HAP-1 (cell line): ENCODE measurements at regions not wholly inside any gene's neighbourhood (a gene's known extent, or its start where the extent isn't known, plus 50 kb on each side); places are given as distances from the start of the nearest gene placed in this dataset.

Experiments
- DNase-seq, 2 experiments: peaks; one replicate each; pipeline ENCODE4 v3.0.0-alpha.2; 2016 to 2020; ENCODE audit warnings: low spot score in 2 of 2
- H3K27me3 ChIP-seq: fragments of 250-450 bp; sonication (Bioruptor Pico); 2 replicates; pipeline ENCODE4 v1.5.1; 2020; ENCODE audit warnings: low read depth, mild to moderate bottlenecking, moderate library complexity
- H3K36me3 ChIP-seq: fragments of 250-450 bp; sonication (Bioruptor Pico); replicated peaks from 2 replicates; pipeline ENCODE4 v1.5.1; 2020; ENCODE audit warnings: mild to moderate bottlenecking
- H3K4me1 ChIP-seq: fragments of 250-450 bp; sonication (Bioruptor Pico); 2 replicates; pipeline ENCODE4 v1.5.1; 2020; ENCODE audit warnings: mild to moderate bottlenecking
- H3K4me3 ChIP-seq: fragments of 250-450 bp; sonication (Bioruptor Pico); 2 replicates; pipeline ENCODE4 v1.5.1; 2020; ENCODE audit warnings: mild to moderate bottlenecking, moderate library complexity
- H3K9me3 ChIP-seq: fragments of 250-450 bp; sonication (Bioruptor Pico); 2 replicates; pipeline ENCODE4 v1.5.1; 2020; ENCODE audit warnings: mild to moderate bottlenecking, moderate library complexity
- in situ Hi-C: fragments of 300-500 bp; cut with MboI; formaldehyde crosslinking; loops from 3 replicates; pipeline ENCODE4 v1.14.3; 2020; ENCODE audit warnings: low sequenced_read_pairs, inconsistent platforms, mixed read lengths

DNA sequence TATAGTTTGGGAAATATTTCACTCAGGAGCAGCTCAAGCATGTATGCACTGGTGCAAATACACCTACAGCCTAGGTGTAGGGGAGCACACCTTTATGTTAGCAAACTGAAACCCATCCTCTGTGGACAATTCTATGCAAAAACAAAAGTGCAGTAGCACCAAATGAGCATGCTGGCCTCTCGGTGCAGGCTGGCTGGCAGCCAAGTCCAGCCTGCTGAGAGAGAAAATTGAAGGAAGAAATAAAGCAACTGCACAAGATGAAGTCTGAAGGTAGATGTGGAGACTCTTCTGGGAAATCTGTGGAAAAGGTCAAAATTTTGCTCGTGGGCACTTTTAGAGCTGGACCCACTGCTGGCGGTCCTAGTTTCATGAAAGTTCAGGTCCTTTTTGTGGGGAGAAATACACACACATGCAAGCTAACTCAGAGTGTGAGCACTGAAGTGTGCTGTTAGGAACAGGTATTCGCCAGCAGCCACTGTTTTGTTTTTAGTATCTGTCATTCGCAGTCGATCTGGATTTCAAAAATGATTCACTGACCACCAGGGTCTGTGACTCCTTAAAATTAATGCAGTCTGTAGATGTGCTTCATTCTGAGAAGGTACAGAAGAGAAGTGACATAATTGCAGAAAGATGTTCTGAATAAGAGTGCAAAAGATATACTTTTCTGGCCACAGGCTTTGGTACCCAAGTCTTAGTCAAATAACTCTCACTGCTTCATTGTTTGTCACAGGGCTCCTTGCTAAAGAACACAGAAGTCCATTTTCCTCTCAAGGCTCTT, 281.7 kb downstream of the PARP8 start:
- Histone ChIP-seq H3K36me3 (no peaks in the 10 kb centered on the region), H3K27me3 (no peaks in the 10 kb centered on the region), H3K4me3 (no peak overlapping the region), H3K9me3 (peaks cover 5% of the 10 kb centered on the region; the same call in 1 of the 2 replicates), H3K4me1 (no peaks in the 10 kb centered on the region)
- no peak for DNase-seq
- in situ Hi-C loops = no loop called here

DNA sequence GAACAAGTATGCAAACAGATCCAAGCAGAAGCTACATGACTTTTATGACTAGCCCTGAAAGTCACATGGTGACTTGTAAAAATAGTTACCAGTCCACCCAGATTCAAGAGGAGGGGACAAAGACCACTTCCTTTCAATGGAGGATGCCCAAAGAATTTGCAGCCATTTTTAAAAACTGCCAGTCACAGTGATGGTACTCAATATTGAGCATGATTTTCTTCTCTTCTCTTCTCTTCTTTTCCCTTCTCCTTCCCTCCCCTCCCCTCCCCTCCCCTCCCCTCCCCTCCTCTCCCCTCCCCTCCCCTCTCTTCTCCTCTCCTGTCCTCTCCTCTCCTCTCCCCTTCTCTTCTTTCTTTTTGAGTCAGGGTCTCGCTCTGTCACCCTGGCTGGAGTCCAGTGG, 286.9 kb downstream of the PARP8 start:
- no peak for DNase-seq
- no peaks in the 10 kb centered on the region for H3K4me1 ChIP-seq
- in situ Hi-C loops = loop anchor here (25.0 kb wide), 3 partner anchors 1059 to 1709 kb away; no protein-coding TSS in a partner anchor
- no peaks in the 10 kb centered on the region for H3K36me3 ChIP-seq
- H3K27me3 ChIP-seq = no peaks in the 10 kb centered on the region
- no peaks in the 10 kb centered on the region for H3K9me3 ChIP-seq
- no peak overlapping the region for H3K4me3 ChIP-seq

DNA sequence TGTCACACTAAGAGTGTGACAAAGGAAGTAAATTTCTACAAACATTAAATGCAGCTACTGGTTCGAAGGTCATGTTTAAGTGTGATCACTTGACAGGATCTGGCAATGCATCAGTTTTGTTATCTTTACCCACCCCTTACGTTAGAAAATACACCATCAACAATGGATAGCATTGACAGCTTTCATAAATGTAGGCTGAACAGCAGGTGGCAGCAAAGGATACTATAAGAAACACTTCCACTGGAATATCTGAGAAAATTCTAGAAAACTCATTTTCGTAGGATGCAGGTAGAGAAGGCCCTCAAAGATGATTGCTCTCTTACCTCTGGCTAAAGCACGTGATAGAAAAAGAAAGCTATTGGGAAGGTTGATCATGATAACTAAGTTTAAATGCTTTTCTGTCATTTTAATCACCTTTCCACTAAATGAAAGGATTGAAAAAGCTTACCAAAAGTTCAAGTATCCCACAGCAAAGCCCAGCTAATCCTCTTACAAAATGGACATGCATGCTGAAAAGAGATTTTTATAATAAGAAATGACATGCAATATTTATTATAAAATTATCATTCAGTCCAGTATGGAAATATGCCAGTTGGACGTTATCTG, 292.5 kb downstream of the PARP8 start:
- in situ Hi-C loops = loop anchor here (25.0 kb wide), 3 partner anchors 1053 to 1703 kb away; no protein-coding TSS in a partner anchor

DNA sequence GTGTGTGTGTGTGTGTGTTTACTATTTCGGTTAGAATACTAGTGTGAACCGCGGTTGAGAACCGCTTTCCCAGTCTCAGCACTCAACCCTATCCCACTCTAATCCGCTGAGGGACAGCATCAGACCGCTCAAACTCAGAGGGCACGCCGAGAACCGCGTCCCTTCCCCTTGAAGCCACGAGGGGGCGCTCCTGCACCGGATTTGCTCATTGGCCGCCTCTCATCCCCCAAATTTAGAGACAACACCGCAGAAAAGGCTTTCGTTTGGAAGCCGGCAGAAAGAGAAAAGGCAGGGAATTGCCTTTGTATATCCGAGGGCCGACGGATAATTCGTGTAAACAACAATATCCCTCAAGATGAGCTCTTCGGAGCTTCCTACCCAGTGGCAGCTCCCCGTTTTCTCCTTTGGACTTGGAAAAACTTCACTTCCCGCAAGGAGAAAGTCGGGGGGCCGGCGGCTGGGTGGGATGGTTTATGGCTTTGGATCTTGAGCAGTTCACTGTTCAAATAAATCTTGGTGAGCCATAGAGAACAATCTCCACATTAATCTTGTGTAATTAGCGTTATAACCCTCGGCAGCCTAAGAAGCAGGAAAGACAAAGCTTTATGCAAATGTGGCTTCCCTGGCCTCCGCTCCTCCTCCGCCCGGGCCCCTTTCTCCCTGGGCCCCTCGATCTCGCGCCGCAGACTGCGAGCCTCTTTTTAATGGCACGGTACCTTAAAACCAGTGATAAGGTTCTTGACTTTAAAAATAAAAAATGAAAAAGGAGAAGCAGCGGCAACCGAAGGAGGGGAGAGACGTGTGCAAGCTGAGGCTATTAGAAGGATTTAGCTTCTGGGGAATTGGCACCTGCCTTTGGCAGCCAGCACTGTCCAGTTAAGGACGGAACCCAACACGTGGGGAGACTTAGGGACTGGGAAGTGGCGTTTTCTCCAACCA, 296.8 kb downstream of the PARP8 start:
- DNase-seq = peak; percentile 76 to 87
- no peaks in the 10 kb centered on the region for H3K36me3 ChIP-seq
- peak overlapping the region; percentile 34 for H3K4me3 ChIP-seq
- H3K9me3 ChIP-seq = no peaks in the 10 kb centered on the region
- H3K27me3 ChIP-seq = no peaks in the 10 kb centered on the region
- in situ Hi-C loops = loop anchor here (25.0 kb wide), 3 partner anchors 1049 to 1699 kb away; no protein-coding TSS in a partner anchor
- peaks cover 10% of the 10 kb centered on the region for H3K4me1 ChIP-seq

More for the DNA sequence above, 292.5 kb downstream of the PARP8 start:
- Histone ChIP-seq H3K4me1 (peaks cover 6% of the 10 kb centered on the region; the same call in 1 of the 2 replicates), H3K4me3 (no peak overlapping the region), H3K27me3 (no peaks in the 10 kb centered on the region), H3K9me3 (no peaks in the 10 kb centered on the region), H3K36me3 (no peaks in the 10 kb centered on the region)
- peak; percentile 63 to 70 for DNase-seq

DNA sequence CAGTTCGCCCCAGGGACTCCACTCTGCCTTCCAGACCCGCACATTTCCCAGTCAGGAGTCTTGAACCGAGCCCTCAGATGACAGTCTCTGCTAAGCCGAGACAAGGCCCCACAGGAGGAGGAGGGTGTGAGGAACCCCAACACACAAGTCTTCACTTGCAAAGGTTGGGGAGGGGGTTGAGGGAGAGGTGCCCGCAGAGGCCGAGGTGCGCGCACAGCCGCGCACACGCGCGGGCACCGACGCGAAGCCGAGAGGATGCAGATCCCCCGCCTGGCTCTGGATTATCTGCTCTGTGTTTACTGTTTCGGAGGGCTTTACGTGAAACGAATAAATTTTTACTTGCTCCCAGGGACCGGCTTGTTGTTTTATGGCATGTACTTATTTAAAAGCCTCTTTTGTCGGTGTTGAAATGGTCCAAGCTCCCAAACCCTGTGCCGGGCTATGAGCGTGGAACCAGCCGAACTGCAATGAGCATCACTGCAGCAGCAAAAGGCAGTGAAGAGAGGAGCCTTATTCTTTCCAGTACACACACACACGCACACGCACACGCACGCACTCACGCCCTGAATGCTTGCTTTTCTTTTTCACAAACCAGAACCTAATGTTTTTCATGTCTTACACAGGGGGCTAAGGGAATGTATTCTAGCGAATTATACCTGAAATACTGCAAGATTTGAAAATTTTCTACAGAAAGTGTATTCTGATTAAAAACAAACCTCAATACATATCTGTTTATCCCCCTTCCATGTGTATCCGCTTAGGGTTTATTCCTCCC, 297.7 kb downstream of the PARP8 start:
- in situ Hi-C loops = loop anchor here (25.0 kb wide), 3 partner anchors 1048 to 1698 kb away; no protein-coding TSS in a partner anchor
- no peaks in the 10 kb centered on the region for H3K27me3 ChIP-seq
- H3K4me1 ChIP-seq = peaks cover 10% of the 10 kb centered on the region
- no peak for DNase-seq
- no peaks in the 10 kb centered on the region for H3K9me3 ChIP-seq
- no peak overlapping the region for H3K4me3 ChIP-seq
- H3K36me3 ChIP-seq = no peaks in the 10 kb centered on the region

DNA sequence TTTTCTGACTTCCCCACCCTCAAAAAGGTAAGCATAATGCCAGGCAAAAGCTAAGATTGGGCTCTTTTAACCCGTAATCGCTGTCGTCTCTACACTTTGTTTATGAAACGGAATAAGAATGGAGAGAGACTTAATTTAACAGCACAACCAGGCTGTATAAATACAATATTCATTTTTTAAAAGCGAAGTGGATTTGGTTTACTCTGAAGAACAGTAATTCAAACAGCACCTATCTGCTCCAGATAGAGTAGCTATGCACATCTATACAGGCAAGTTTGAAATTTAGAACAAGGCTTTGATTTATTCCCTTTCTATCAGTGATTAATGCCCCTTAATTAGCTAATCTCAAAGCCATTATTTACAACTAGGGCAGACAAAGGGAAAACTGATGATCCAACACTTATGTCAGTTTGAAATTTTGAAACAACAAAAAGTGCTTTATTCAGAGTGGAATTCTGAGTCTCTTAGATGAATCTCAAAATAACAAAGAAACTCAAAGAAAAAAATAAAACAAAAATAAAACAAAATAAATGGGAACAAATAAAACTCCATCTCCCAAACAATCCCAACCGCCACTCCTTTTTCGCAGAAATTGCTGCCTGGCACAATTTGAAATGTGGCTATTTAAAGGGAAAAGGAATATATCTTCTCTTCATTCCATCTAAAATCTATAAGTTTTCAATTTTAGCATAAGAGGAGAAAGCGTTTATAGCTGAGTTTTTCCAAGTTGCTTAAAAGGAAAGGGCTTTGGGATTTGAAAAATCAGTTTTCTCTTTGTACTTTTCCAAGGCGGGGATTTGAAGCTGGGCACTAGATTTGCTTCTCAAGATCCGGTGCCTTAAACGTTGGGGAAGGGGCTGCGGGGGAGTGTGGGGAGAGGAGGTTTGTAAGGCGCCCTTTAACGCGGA, 298.6 kb downstream of the PARP8 start:
- Histone ChIP-seq H3K36me3 (no peaks in the 10 kb centered on the region), H3K9me3 (no peaks in the 10 kb centered on the region), H3K27me3 (no peaks in the 10 kb centered on the region), H3K4me3 (no peak overlapping the region), H3K4me1 (peaks cover 10% of the 10 kb centered on the region)
- in situ Hi-C loops = loop anchor here (25.0 kb wide), 3 partner anchors 1047 to 1697 kb away; no protein-coding TSS in a partner anchor
- no peak for DNase-seq

DNA sequence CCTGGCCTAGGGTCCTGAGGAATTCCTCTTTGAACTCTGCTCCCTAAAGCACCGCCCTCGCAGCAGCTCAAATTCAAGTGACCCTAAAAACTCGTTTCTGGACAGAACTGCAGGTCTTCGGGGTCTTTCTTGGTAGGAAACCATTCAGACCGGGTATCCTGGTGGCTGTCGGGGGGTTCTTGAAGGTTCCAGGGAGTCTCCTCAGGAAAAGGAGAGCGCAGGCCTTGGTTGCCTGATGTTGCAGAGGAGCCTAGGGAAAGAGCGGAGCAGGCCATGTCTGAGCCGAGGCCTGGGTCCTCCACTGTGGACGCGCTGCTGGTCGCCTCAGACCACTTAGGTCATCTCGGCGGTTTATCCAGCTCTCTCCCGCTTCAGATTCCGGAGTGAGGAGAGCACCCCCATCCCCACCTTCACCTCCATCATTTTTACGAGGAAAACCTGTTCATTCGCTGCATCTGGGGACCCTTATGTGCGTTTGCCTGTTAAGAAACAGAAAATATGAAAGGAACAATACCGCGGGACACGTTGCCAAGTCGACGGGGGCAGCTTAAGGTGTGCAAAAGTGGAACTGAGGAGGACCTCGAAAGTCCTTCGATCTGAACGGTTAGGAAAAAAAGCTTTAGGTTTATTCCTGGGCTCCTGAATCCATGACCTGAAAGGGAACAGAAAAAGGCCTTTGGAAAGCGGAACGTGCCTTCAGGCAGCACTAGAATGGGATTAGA, 299.4 kb downstream of the PARP8 start:
- DNase-seq = no peak
- in situ Hi-C loops = loop anchor here (25.0 kb wide), 3 partner anchors 1046 to 1696 kb away; no protein-coding TSS in a partner anchor
- Histone ChIP-seq H3K4me3 (no peak overlapping the region), H3K4me1 (peaks cover 10% of the 10 kb centered on the region), H3K27me3 (no peaks in the 10 kb centered on the region), H3K9me3 (no peaks in the 10 kb centered on the region), H3K36me3 (no peaks in the 10 kb centered on the region)

DNA sequence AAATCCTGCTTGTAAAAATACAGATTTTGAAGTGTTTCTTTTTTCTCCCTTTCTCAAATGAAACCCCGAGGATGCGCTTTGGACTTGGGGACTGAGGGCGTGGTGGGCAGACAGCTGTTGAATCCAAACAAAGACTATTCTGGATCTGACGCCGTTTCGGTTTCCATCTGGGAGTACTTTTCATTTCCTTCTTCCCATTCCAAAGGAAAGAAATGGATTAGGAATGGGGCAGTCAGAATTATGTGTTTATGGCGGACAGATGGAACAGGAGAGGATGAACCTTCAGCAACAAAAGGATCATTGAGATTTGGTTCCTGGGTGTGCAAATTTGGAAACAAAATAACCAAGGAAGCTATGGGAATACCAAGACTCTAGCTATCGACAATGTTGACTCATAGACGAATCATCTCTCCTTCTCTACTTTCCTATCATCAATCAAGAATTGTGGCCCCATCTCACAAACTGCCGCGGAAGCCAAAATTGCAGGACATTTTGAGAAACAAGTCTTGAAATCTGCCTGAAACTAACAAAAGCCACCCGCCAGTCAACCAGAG, 300.6 kb downstream of the PARP8 start:
- Histone ChIP-seq H3K4me1 (peaks cover 10% of the 10 kb centered on the region), H3K9me3 (no peaks in the 10 kb centered on the region), H3K36me3 (no peaks in the 10 kb centered on the region), H3K27me3 (no peaks in the 10 kb centered on the region), H3K4me3 (peak overlapping the region; percentile 19)
- DNase-seq = no peak
- in situ Hi-C loops = loop anchor here (25.0 kb wide), 3 partner anchors 1045 to 1695 kb away; no protein-coding TSS in a partner anchor

DNA sequence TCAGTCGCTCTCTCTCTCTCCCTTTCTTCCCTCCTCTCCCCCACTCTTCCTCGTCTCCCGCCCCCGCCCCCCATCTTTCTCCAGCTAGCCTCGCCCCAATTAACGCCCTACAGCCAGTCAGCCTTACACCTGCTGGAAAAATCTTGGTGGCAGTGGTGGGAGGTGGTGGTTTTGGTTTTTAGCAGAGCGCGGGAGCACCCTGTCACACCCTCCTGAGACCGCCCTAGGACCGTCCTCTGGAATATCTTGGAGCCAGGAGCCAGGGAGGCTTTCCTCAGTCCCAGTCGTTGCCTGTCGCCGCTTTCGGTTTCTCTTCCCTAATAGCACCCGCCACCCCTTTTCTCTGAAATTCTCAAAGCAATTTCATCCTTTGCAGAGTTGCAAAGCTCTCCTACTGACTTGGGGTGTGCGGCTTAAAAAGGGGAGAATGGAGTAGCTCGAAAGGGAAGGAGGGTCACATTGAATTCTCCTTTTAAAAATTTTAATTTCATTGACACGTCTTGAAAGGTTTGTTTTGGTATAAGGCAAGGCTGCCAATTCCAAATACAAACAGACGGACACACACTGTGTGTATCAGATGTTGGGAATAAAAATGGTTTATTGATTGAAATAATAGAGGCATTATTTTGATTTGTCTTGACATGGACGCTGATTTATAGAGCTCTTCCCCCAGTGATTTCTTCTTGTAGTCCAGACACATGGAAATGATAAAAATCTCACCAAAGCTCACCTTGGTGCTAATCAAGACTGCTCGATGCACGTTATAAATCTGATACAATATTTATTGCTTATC, 301.3 kb downstream of the PARP8 start:
- peak overlapping the region; percentile 19 for H3K4me3 ChIP-seq
- H3K36me3 ChIP-seq = no peaks in the 10 kb centered on the region
- peak; percentile 11 to 51 for DNase-seq
- no peaks in the 10 kb centered on the region for H3K27me3 ChIP-seq
- in situ Hi-C loops = loop anchor here (25.0 kb wide), 3 partner anchors 1045 to 1695 kb away; no protein-coding TSS in a partner anchor
- H3K9me3 ChIP-seq = no peaks in the 10 kb centered on the region
- peaks cover 8% of the 10 kb centered on the region for H3K4me1 ChIP-seq

DNA sequence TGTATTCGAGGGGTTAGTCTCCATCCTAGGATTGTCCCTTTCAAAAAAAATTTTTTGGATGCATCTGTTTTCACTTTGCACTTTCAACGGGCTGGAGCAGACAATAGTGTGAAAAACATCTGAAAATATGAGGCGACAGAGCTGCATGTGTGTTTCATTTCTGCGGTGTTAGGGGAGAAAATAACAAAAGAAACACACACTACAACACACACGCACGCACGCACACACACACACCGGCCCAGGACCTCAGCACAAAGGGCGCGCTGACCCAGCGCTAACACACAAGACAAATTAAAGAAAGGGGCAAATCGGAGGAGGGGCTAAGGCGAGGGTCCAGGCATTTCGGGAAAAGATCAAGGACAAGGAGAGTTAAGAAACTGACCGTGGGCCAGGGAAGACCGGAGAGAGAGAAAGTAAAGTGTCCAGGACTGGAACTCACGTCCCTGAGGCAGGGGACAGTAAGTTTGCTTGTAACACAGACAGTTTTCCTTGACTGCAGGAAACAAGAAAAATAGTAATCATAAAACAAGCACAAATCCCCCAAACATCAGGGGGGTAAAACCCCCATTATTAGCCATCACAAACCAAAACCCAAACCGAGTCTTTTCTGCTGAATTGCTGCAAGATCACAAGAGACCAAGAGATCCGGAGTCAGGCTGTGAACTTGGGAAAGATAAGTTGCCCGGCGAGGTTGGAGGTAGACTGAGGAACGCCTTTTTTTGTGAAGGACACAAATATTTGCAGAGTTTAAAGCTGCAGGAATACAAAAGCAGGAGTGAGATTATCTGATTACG, 302.1 kb downstream of the PARP8 start:
- H3K36me3 ChIP-seq = no peaks in the 10 kb centered on the region
- H3K9me3 ChIP-seq = no peaks in the 10 kb centered on the region
- DNase-seq = no peak
- in situ Hi-C loops = loop anchor here (25.0 kb wide), 3 partner anchors 1044 to 1694 kb away; no protein-coding TSS in a partner anchor
- H3K4me1 ChIP-seq = peaks cover 4% of the 10 kb centered on the region; the same call in 1 of the 2 replicates
- H3K4me3 ChIP-seq = 0 out of 2 replicates have a peak overlapping the region, but pooled peaks have one; percentile 19
- H3K27me3 ChIP-seq = no peaks in the 10 kb centered on the region
